HG02943 (cell line): ENCODE measurements at regions not wholly inside any gene's neighbourhood (a gene's known extent, or its start where the extent isn't known, plus 50 kb on each side); places are given as distances from the start of the nearest gene placed in this dataset.

ENCODE experiments used
- ATAC-seq: cut with Tn5 transposase; IDR thresholded peaks from one replicate; pipeline ENCODE4 v1.9.1; 2021; ENCODE audit warnings: mild to moderate bottlenecking, low read depth, moderate library complexity; ENCODE audit not compliant: unreplicated experiment

- no peak for ATAC-seq
Measured at GRCh38 chr15:93202405-93202804, 113.4 kb upstream of the RGMA start.

- ATAC-seq: no peak
Measured at GRCh38 chr15:93201940-93202339, 112.9 kb upstream of the RGMA start.

DNA sequence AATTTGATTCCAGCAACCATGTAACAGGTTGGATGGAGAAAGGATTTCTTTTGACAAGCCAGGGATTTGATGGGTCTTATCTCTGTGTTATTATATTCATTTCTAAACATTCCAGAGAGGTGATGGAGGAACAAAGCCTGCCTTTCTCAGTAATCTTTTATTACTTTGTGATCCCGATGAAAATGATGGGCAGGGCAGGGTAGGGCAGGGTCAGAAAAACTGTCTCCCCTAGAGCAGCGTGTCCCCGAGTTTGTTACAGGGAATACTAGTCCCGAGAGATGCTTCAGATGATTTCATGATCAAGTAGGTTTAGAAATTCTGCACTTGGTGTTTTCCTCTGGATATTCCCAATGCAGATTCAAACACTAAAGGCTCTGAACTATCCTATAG is 111.8 kb upstream of the RGMA start:
- no peak for ATAC-seq

DNA sequence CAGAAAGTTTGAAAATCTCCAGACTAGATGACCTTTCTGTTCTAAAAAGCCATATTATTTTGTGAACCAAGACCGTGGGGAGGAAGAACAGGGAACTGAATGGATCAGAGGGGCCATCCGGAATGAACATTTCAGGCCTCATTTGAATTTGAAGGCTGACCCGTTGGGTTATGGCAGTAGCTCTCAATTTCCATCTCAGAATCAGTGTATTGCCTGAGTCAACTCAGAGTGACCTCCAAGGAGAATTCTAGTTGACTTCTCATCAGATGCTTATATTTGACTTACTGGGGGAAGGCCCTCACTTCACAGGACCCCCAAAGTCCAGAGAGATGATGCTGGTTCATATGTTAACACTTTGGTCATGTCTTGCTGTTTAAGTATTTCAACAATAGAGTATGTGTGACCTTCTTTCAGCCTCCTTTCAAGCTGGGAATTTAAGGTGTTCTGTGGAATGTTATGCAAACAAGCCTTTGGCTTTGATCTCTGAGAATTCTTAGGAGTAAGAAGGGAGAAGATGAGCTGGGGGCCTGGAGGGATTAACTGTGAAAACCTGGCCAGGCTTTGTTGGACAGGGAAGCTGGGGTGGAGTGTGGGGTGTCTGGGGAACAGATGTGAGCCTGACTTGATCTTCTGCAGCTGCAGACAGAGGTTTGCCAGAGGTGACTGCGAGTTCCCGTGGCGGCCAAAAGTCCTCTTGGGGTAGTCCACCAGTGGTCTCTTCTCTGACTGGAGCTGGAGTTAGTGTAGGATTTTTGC is 111.2 kb upstream of the RGMA start:
- ATAC-seq: no peak

DNA sequence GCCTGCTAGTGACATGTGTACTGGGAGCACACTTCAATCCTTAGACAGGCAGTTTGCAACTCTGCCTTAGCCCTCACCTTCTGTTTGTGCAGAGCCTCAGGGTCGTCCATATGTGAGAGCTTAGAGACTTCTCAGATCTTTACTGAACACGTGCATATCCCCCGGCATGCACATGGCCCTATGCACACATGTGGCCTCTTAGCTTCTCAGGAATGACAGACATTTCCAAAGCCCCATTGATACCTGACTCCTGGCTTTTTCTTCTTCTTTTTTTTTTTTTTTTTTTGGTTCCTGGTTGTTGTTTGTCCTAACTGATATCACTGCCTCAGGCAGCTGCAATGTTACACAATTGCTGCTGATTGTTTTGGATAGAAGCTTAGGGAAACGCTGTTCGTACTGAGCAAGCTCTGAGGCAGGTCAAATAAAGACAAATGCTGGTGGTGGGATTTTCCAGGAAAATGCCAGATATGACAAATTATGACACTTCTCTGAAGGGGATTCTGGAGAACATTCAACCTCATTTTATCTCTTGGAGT is 107.2 kb upstream of the RGMA start:
- ATAC-seq: no peak

DNA sequence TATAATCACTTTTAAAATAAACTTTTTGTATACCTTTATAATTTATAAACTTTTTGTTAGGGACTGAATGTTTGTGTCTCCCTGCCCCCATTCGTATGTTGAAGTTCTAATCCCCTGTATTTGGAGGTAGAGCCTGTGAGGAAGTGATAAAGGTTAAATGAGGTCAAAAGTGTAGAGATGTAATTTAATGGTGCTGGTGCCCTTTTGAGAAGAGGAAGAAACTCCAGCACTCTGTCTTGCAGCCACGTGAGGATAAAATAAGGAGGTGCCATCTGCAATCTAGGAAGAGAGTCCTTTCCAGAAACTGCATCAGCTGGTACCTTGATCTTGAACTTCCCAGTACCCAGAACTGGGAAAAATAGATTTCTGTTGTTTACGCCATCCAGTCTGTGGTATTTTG is 106.1 kb upstream of the RGMA start:
- no peak for ATAC-seq

- no peak for ATAC-seq
Measured at GRCh38 chr15:93190238-93190637, 101.2 kb upstream of the RGMA start.

- no peak for ATAC-seq
Measured at GRCh38 chr15:93189561-93189960, 100.5 kb upstream of the RGMA start.

DNA sequence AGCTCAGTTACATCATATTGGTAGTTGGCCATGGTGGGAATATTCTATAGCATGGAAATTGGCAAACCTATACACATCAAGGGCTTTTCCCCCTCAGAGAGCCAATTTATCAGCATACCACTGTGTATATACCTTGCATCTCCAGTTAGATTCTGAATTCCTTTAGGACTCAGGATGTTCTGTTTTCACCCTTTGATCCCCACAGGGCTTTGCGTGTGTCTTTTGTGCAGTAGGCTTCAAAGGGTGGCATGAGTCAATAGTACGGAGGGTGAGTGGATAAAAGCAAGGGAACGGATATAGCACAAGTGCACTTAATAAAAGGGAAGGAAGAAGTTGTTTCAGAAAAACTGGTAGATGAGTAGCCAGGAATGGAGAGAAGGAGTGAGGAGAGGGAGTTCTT is 99.2 kb upstream of the RGMA start:
- ATAC-seq: no peak

- no peak for ATAC-seq
Measured at GRCh38 chr15:93185796-93186195, 96.8 kb upstream of the RGMA start.

- no peak for ATAC-seq
Measured at GRCh38 chr15:93182703-93183205, 93.7 kb upstream of the RGMA start.

GRCh38 chr15:93180656-93181055 is 91.6 kb upstream of the RGMA start:
- no peak for ATAC-seq

GRCh38 chr15:93180128-93180527 is 91.1 kb upstream of the RGMA start:
- ATAC-seq: no peak

DNA sequence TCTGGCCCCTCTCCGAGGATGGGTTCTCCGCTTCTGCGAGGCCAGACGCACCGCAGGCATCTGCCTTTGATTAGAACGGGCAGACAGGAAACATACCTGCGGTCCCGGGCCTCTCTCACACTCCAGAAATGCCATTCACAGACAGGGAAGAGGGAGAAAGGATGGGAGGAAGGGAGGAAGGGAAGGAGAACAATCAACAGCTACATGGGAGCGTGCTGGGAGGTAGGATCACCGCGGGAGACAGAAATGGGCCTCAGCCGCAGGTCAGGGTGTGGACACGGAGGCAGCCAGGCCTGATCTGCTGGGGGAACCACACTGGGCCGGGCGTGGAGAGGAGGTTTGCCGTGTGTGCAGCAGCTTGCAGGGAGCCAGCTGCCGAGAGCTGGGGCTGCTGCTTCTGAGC is 90.7 kb upstream of the RGMA start:
- ATAC-seq: no peak

DNA sequence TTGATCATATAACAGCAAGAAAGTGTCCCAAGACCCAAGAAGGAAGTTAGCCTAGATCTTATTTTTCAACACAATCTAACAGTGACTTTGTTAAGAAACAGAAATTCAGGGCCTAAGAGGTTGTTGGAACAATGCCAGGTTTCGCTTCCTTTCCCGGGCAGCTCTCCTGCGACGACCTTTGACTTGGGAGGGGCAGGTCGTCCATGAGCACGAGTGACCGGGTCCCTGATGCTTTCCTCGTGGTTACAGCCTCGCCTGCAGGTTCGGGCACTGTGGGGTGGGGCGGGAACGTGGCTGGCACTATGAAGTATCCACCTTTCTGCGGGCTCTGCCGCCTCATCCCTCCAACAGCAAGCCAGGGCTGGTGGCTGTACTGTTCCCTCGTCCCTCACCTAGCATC is 90.1 kb upstream of the RGMA start:
- ATAC-seq: no peak

GRCh38 chr15:93178371-93178770 is 89.4 kb upstream of the RGMA start:
- ATAC-seq: no peak

GRCh38 chr15:93176065-93176464 is 87.1 kb upstream of the RGMA start:
- ATAC-seq: no peak

DNA sequence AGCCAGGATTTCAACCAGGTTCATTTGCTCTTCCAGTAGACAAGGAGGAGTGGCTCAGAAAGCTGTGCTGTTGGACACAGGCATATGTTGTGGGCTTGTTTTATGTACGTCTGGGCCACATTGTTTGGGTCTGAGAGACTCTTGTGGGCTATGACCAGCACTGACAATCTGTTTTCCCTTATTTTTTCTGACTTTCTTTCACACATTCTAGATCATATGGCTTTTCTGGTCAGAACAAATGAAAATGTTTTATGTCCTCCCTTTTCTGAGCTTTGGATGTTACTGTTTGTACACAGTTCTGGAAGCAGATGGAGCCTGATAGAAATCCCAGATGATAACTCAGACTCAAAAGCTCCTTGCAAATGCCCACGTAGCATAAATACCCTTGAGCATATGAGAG is 85.8 kb upstream of the RGMA start:
- ATAC-seq: no peak

GRCh38 chr15:93173369-93173768 is 84.4 kb upstream of the RGMA start:
- ATAC-seq: no peak

- no peak for ATAC-seq
Measured at GRCh38 chr15:93171476-93171875, 82.5 kb upstream of the RGMA start.

DNA sequence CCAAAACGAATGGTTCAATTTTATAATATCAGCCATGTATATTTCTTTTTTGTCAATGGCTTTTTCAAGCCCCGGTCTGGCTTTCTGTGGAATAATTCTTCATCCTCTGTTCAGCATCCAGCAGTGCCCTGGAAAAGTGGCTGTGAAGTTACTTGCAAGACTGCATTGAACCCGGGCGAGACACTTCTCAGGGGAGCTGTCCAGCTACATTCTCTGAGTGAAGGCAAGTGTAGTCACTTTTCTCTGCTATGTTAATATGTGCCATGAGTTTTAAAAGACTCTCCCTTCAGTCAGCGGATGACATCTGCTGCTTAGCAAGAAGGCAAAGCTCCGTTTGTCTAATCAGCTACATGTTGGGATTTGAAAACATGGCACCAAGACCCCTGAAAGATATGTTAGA is 81.3 kb upstream of the RGMA start:
- no peak for ATAC-seq

- no peak for ATAC-seq
Measured at GRCh38 chr15:93168910-93169309, 79.9 kb upstream of the RGMA start.
